NCI-H2029 (cell line): ENCODE measurements at regions not wholly inside any gene's neighbourhood (a gene's known extent, or its start where the extent isn't known, plus 50 kb on each side); places are given as distances from the start of the nearest gene placed in this dataset.
A peak's percentile ranks its signal among the peaks of the same experiment; 100 is the strongest.
"Not testable (repeated sequence)": the region's sequence is repeated elsewhere in the genome, so short reads cannot be mapped to it uniquely, and the experiment has no call there.

ENCODE experiments used
- DNase-seq: peaks from one replicate; lab custom pipeline; 2025; lab: John Stamatoyannopoulos, UW

GRCh38 chrX:121649417-121649816, 602.0 kb downstream of the GLUD2 start:
- DNase-seq, result no peak

GRCh38 chrX:121655276-121655675, 607.9 kb downstream of the GLUD2 start:
- DNase-seq, result peak; percentile 62

- no peak for DNase-seq
These were observed 618.8 kb downstream of the GLUD2 start for GRCh38 chrX:121666171-121666570.

GRCh38 chrX:121671649-121672048, 624.2 kb downstream of the GLUD2 start:
- no peak for DNase-seq

- not testable (repeated sequence) for DNase-seq
These were observed 661.8 kb downstream of the GLUD2 start for GRCh38 chrX:121709236-121709635.

- DNase-seq, result no peak
These were observed 686.1 kb downstream of the GLUD2 start for GRCh38 chrX:121733514-121733913.

GRCh38 chrX:121746105-121746504, 698.7 kb downstream of the GLUD2 start:
- DNase-seq, result no peak

GRCh38 chrX:121753602-121754001, 706.2 kb downstream of the GLUD2 start:
- not testable (repeated sequence) for DNase-seq

GRCh38 chrX:121754301-121754700, 706.9 kb downstream of the GLUD2 start:
- no peak for DNase-seq

GRCh38 chrX:121755541-121755940, 708.1 kb downstream of the GLUD2 start:
- no peak for DNase-seq

GRCh38 chrX:121761845-121762244, 714.4 kb downstream of the GLUD2 start:
- DNase-seq, result no peak

- DNase-seq, result no peak
These were observed 716.3 kb downstream of the GLUD2 start for GRCh38 chrX:121763671-121764070.

GRCh38 chrX:121768210-121768609, 720.8 kb downstream of the GLUD2 start:
- not testable (repeated sequence) for DNase-seq

GRCh38 chrX:121781991-121782390, 734.6 kb downstream of the GLUD2 start:
- DNase-seq, result no peak

- no peak for DNase-seq
These were observed 735.1 kb downstream of the GLUD2 start for GRCh38 chrX:121782544-121782943.

- no peak for DNase-seq
These were observed 735.6 kb downstream of the GLUD2 start for GRCh38 chrX:121782976-121783375.

GRCh38 chrX:121802881-121803412, 755.5 kb downstream of the GLUD2 start:
- DNase-seq, result no peak

GRCh38 chrX:121823406-121823805, 776.0 kb downstream of the GLUD2 start:
- DNase-seq, result no peak

- DNase-seq, result no peak
These were observed 784.2 kb downstream of the GLUD2 start for GRCh38 chrX:121831601-121832000.

GRCh38 chrX:121832446-121832845, 785.0 kb downstream of the GLUD2 start:
- no peak for DNase-seq

GRCh38 chrX:121836000-121836399, 788.6 kb downstream of the GLUD2 start:
- DNase-seq, result no peak

GRCh38 chrX:121851033-121851432, 803.6 kb downstream of the GLUD2 start:
- DNase-seq, result no peak

GRCh38 chrX:121853762-121854613, 806.6 kb downstream of the GLUD2 start:
- no peak for DNase-seq

GRCh38 chrX:121854614-121854911, 807.2 kb downstream of the GLUD2 start:
- DNase-seq, result no peak
